ENCODE measurements at regions not wholly inside any gene's neighbourhood (a gene's known extent, or its start where the extent isn't known, plus 50 kb on each side); places are given as distances from the start of the nearest gene placed in this dataset.

DNA sequence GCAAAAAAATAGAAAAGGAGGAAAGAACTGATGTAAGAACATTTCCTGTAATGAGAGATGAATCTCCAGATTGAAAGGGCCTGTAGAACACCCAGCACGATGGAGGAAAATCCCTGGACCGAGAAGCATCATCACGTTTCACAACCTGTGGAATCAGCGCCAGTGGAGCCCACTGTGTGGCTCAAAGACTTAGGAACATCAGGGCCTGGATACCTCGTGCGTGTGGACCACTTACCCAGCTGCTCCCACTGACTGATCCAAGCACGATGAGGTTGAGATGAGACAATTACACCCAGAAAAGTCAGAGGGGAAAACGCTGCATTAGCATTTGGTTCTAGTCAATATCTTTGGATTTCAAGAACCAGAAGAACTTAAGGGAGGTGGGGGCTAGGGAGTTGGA, 224.6 kb downstream of the SYK start:
- no peak for DNase-seq

GRCh38 chr9:91027005-91027404, 225.4 kb downstream of the SYK start:
- DNase-seq, result no peak

- DNase-seq, result no peak
These were observed 226.7 kb downstream of the SYK start for GRCh38 chr9:91028166-91028827.

- DNase-seq, result no peak
These were observed 228.2 kb downstream of the SYK start for GRCh38 chr9:91029650-91030361.

DNA sequence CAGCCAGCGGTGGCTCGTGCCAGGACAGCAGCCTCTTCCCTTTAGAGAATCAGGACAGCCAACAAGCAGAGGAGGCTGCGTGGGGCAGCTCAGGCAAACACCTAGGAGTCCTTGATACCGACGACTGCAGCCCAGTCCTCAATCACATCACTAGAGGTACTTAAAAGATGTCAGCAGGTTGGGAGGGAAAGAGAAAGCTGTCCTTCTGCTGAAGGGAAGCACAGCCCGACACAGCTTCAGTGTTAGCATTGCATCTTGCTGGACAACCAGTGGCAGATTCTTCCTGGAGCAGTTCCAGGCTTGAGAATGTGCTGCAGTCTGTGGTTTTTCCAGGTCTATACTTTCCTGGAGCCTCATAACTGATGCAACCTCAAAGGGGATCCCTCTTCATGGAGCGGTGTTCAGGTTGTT, 230.5 kb downstream of the SYK start:
- DNase-seq, result no peak

DNA sequence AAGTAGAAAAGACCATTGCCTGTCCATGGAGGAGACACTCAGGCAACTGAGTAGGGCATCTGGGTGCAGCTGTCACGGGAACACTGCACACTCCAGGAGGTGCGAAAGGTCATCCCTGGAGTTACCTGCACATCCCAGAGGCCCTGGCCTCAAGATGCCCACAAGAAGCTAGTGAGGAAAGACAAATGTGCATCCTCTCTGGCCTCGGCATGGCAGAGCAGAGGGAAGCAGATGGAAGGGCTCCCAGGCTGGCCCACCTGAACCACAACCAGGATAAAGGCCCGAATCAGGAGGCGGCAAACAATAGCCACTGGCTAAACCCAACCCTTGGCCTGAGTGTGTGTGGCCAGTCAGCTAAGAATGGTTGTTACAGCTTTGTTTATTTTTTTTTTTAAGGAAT, 231.7 kb downstream of the SYK start:
- DNase-seq, result no peak

DNA sequence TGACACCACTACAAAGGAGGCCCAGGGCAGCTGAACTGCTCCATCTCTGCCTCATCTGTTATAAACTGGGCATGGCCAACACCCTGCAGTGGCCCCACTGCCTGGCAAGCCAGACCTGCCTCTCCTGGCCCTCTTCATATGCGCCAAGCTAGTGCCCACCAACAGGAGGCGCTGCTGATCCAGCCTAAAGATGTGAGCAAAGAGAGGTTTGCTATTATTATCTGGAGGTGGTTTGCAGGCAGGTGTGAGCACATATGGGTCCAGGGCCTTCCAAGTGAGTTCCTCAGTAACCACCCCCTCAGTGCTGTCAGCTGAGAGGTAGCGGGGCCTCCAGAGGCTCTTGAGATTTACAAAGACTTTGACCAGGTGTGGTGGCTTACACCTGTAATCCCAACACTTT, 232.2 kb downstream of the SYK start:
- no peak for DNase-seq

- no peak for DNase-seq
These were observed 232.9 kb downstream of the SYK start for GRCh38 chr9:91034521-91034920.

GRCh38 chr9:91034976-91035824, 233.6 kb downstream of the SYK start:
- no peak for DNase-seq

DNA sequence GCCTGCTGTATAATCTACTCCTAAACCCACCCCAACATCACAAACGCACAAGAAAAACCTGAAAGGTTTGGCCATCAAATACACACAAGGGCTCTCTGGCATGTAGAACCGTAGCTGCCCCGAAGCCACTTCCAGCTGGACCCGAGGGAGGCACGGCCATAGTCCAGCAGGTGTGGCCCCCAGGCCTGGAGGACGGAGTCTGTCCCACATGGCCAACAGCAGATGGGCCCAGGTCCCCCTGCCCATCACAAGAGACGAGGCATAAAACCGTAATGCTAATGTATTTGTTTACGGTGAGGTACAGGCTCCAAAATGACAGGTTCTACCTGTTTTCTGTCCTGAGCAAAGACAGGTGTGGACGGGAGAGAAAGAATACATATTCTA, 234.2 kb downstream of the SYK start:
- no peak for DNase-seq

- no peak for DNase-seq
These were observed 234.7 kb downstream of the SYK start for GRCh38 chr9:91036356-91036755.

DNA sequence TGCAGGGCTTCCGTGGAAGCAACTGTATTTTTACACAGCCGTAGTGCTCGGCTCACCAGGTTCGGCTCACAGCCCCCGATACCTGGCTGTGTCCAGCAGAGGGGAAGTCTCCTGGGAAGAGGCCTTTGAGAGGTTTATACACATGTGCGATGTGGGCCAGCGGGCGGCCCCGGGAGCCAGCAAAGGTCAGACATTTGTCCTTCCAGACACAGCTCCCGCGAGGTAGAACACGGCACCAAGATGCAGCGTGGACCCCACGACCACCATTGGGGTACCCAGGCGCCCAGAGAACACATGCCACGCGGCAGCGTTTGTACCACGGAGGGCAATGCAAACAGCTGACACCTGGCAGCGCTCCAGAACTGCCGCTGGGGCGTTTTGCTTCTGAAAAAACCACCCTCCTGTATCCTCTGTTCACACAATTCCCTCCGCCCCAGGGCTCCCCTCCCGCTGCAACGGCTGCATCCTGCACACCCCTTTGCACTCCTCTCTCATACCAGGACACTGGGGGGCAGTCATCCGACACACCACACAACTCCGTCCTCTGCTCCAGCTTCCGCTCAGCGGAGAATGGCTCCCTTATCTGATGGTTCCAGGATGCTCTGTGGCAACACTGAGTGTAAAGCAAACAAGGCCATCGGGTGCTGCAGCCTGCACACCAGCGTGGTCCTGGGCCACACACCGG, 235.3 kb downstream of the SYK start:
- DNase-seq, result no peak

DNA sequence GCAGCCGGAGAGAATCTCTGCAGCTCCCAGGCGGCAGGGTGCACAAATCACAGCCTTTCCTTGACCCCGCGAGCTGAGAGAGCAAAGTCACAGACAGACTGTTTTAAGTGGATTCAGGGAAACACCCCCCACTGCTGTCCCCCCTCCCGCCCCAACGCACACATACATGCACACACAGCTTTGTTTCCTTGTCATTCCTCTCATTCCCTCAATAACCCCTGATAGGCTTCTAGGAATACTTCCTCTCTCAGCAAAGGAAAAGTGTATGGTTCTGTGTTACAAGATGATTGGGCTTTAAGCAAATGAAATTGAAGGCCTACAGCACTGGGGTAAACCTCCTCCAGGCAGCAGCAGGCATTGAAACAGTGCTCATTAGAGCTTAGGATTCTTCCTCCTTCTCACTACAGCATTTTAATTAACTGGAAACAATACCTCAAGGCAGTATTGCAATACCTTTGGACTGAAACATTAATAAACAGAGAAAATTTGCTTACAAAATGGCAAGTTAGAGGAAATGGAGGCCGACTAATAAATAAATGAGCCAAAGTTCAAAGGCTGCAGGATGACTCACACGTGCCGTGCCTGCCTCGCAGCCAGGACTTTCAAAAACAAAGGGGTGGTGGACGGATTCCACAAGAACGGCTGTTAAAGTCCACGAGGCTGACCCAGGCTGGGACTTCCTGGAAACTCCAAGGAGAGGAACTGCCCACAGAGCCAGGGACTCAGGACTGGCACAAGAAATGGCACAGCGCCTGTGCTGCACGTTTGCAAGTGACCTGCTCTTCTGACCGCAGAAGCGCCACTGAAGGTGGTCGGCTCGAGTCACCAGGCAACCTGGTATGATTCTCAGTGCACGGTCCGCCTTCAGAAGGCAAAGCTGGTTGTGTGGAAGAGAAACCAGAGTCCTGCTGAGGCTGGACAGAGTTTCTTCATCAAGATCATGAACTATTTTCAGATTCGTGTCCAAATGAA, 236.2 kb downstream of the SYK start:
- DNase-seq, result no peak

DNA sequence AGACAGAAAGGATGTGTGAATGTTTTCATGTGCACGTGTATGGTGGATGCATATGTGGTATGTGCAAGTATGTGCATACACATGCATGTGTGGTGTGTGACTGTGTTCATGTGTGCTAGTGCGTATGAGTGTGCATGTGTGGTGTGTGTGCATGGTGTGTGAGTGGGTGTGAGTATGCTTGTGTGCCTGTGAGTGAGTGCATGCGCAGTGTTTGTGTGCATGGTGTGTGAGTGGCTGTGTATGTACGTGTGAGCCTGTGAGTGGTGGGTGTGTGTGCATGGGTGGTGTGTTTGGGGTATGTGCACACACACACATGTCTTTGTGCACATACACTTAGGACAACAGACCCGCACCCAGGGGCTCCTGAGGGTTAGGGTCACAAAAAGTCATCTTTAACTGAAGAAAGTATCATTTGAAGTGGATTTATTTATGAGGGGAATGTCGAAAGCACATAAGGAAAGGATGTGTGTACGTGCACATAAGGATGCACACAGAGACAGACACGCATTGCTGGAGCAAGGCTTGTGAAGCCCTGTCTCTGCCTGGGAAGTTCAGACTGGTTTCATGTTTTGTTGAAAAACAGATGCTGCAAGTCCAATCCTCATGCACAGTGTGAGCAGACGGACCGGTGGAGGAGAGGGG, 237.0 kb downstream of the SYK start:
- DNase-seq, result no peak

DNA sequence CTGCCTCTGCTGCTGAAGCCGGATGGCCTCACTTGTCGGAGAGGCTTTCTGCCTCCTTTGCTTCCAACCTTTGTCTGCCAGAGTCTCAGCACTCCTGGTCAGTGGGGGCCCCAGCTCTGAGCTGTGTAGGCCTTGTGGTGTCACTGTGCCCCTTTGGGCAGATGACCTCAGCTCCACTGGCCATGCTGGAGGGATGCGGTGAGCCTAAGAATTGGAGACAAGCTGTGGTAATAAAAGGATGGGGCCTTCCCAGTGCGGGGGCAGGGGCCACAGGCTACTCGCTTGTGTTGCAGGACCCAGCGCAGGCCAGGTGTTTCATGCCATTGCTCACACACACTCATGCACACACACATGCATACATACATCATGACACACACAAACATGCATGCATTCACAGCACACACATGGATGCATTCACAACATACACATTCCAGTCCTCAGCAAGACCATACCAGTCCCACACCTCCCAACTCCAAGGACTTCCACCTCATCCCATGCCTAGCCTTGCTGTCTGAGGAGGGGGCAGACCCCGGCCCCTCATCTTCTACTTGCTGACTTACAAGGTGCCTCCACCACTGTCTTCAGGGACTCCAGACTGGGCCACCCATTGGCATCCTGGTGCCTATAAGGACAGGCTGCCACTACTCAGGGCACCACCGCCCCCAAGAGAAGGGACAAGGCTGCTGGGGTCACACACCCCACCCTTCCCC, 237.7 kb downstream of the SYK start:
- no peak for DNase-seq

DNA sequence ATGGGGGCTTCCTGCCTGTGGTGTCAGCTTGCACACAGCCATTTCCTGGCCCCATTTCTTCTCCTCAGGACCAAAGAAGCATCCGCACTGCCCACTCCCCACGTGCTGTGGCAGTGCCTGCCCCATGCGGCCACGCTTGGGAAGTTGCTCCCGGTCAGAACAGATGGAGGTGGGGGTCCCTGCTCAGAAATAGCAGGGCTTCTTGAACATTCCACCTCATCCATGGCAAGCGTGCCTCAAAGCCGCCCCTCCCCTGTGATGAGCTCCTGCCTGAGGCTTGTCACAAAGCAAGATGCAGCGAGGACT, 238.2 kb downstream of the SYK start:
- no peak for DNase-seq

DNA sequence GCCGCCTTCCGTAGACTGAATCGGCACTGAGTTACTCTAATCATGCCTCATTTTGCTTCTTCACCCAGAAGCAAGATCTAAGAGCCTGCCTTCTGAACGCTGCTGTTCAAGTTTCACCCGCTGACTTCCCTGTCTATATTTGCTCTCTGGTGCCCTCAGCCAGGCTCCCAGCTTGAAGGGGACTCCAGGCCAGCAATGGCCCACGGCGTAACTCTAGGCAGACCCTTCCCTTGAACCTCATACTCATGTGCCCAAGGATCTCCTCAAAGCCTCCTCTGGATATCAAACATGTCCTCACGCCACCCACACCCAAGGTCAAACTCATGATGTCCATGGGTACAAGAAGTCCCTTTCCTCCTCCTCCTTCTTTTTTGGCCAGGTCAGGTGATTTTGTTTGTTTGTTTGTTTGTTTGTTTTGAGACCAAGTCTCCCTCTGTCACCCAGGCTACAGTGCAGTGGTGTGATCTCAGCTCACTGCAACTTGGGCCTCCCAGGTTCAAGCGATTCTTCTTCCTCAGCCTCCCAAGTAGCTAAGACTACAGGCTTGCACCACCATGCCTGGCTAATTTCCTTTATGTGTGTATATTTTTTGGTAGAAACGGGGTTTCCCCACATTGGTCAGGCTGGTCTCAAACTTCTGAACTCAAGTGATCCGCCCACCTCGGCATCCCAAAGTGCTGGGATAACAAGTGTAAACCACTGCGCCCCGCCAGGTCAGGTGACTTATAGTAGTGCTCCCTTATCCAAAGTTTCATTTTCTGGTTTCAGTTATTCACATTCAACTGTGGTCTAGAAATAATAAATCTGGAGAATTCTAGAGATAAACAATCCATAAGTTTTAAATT, 239.0 kb downstream of the SYK start:
- no peak for DNase-seq

DNA sequence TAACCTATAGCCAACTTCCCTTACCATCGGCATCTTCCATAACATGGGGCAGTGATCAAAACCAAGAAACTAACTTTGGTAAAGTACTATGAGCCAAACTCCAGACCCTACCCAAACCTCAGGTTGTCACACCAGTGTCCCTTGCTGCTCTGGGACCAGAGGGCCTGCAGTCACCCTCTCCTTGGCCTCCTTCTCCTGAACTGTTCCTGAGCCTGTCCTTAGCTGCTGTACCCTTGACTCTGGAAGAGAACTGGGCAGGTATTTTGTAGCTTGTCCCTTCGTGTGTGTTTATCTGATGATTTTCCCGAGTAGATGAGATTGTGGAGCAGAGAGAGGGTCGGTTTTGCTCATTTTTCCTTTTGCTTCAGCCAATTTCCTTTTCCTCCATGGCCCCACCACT, 240.4 kb downstream of the SYK start:
- DNase-seq, result no peak

- no peak for DNase-seq
These were observed 240.9 kb downstream of the SYK start for GRCh38 chr9:91042541-91042940.
